GM12878 (cell line): ENCODE measurements at regions not wholly inside any gene's neighbourhood (a gene's known extent, or its start where the extent isn't known, plus 50 kb on each side); places are given as distances from the start of the nearest gene placed in this dataset.

Source experiments
- BCL3 ChIP-seq: IDR thresholded peaks from 2 replicates; pipeline ENCODE4 v1.6.1; 2011; ENCODE audit warnings: borderline replicate concordance, low read depth, mild to moderate bottlenecking, moderate library complexity, low read length; ENCODE audit not compliant: insufficient read depth, poor library complexity, severe bottlenecking
- CEBPB ChIP-seq, 2 experiments: fragments of 150-350 bp in 1 of 2; IDR thresholded peaks; 2 replicates each; pipeline ENCODE4 v1.6.1; 2012 to 2014; ENCODE audit warnings: low read depth in 2 of 2, low read length in 2 of 2, borderline replicate concordance in 1 of 2, inconsistent platforms in 1 of 2
- KDM1A ChIP-seq: fragments of 200-600 bp; sonication (generic); IDR thresholded peaks from 2 replicates; pipeline ENCODE4 v1.6.1; 2016; ENCODE audit warnings: borderline replicate concordance
- POLR2AphosphoS2 ChIP-seq: IDR thresholded peaks from 2 replicates; pipeline ENCODE4 v1.6.1; 2011; ENCODE audit warnings: low read depth, mild to moderate bottlenecking, low read length, improper control_type of control experiment, moderate library complexity
- SMC3 ChIP-seq: IDR thresholded peaks from 2 replicates; pipeline ENCODE4 v1.6.1; 2011; ENCODE audit warnings: low read length, improper control_type of control experiment, borderline replicate concordance
- SREBF2 ChIP-seq: IDR thresholded peaks from 2 replicates; pipeline ENCODE4 v1.6.1; 2012; ENCODE audit warnings: mild to moderate bottlenecking, low read length
- YY1 ChIP-seq: IDR thresholded peaks from 2 replicates; pipeline ENCODE4 v1.6.1; 2011; ENCODE audit warnings: low read depth, mild to moderate bottlenecking, low read length
- ZNF274 ChIP-seq: IDR thresholded peaks from one replicate; pipeline ENCODE4 v1.8.0; 2011; ENCODE audit not compliant: insufficient read length, insufficient read depth

DNA sequence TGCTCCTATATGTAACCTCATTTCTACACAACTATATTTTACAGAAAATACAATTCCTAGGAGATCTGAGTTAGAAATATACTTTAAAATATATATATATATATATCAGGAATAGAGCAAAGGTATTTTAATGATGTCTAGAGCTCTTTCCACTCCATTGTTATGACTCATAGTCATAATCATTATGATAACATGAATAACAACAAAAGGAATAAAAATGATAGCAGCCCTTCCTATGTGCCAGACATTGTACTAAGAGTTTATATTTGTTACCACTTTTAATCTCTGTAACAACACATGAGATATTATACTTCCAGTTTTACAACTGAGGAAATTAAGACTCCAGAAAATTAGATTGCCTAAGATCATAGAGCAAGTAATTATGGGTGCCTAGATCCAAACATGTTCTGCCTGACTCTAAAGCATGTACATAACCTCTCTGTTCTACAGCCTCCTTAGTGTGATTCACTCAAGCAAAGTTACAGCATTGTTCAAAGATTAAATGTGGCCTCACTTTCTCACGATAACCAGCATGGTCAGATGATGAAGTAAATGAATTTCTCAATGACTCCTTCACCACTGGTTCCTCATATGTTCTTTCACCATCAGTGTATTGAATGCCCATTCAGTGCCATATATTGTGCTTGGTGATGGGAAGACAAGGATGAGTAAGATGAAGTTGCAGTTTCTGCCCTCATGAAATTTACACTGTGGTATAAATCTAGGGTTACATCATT, 452.1 kb downstream of the EFNA5 start:
- TF ChIP-seq BCL3 (no peak), ZNF274 (no peak), CEBPB (IDR thresholded peaks at IDR 0.05; ENCODE audit: borderline replicate concordance in 1 of 2, low read depth in 2 of 2, low read length in 2 of 2) (no peak), KDM1A (no peak), YY1 (no peak), SREBF2 (no peak), POLR2AphosphoS2 (no peak), SMC3 (no peak)
